IMR-90 (cell line): ENCODE measurements at regions not wholly inside any gene's neighbourhood (a gene's known extent, or its start where the extent isn't known, plus 50 kb on each side); places are given as distances from the start of the nearest gene placed in this dataset.

Source experiments
- ATAC-seq: fragments of 200-7000 bp; cut with Tn5 transposase; 2 replicates; pipeline ENCODE4 v1.9.1; 2020; ENCODE audit warnings: low read depth, mild to moderate bottlenecking, moderate library complexity
- BruUV-seq: library from RNA; stranded (reverse); fragments of 400-500 nt; replicated peaks from 2 replicates; lab custom pipeline; 2021; lab: Mats Ljungman, UMichigan
- CTCF ChIA-PET: fragments of 300-600 bp; formaldehyde crosslinking; extraction: SDS; loops from one replicate; lab custom pipeline; 2021; ENCODE audit warnings: antibody characterized with exemption; lab: Yijun Ruan, JAX
- POLR2A ChIA-PET: fragments of 300-600 bp; sonication (Branson Sonifier 250); formaldehyde crosslinking; loops from one replicate; lab custom pipeline; 2022; ENCODE audit warnings: antibody characterized with exemption; ENCODE audit not compliant: unreplicated experiment; lab: Charles Lee
- DNase-seq: peaks from one replicate; pipeline ENCODE4 v3.0.0; 2013
- H2AFZ ChIP-seq: replicated peaks from 2 replicates; pipeline ENCODE3; 2013; ENCODE audit warnings: low read length, mild to moderate bottlenecking; ENCODE audit not compliant: poor library complexity
- H2AK5ac ChIP-seq: 2 replicates; pipeline ENCODE4 v1.6.1; 2013; ENCODE audit warnings: low read depth, low read length, inconsistent platforms
- H2AK9ac ChIP-seq: replicated peaks from 2 replicates; pipeline ENCODE3; 2013; ENCODE audit warnings: mild to moderate bottlenecking, low read depth, low read length, moderate library complexity; ENCODE audit not compliant: poor library complexity
- H2BK120ac ChIP-seq: 2 replicates; pipeline ENCODE4 v1.6.1; 2013; ENCODE audit warnings: low read depth, low read length, inconsistent platforms
- H2BK15ac ChIP-seq: 3 replicates; pipeline ENCODE4 v1.6.1; 2013; ENCODE audit warnings: low read depth, low read length, inconsistent platforms
- H2BK20ac ChIP-seq: 2 replicates; pipeline ENCODE4 v1.6.1; 2013; ENCODE audit warnings: low read depth, mild to moderate bottlenecking, inconsistent platforms, low read length, moderate library complexity
- H2BK5ac ChIP-seq: 2 replicates; pipeline ENCODE4 v1.6.1; 2013; ENCODE audit warnings: mild to moderate bottlenecking, low read depth, low read length, inconsistent platforms; ENCODE audit not compliant: poor library complexity, severe bottlenecking
- H3K14ac ChIP-seq: replicated peaks from 2 replicates; pipeline ENCODE4 v1.6.1; 2013; ENCODE audit warnings: low read depth, low read length, inconsistent platforms
- H3K18ac ChIP-seq: 2 replicates; pipeline ENCODE4 v1.6.1; 2013; ENCODE audit warnings: low read depth, low read length, control low read depth
- H3K23ac ChIP-seq: 2 replicates; pipeline ENCODE4 v1.6.1; 2013; ENCODE audit warnings: low read depth, low read length, inconsistent platforms
- H3K27ac ChIP-seq: 2 replicates; pipeline ENCODE4 v1.5.1; 2013; ENCODE audit warnings: mild to moderate bottlenecking, control low read depth, low read length; ENCODE audit not compliant: insufficient read depth
- H3K27me3 ChIP-seq: 2 replicates; pipeline ENCODE4 v1.6.1; 2013; ENCODE audit warnings: low read length; ENCODE audit not compliant: control insufficient read depth, insufficient read depth
- H3K36me3 ChIP-seq: 2 replicates; pipeline ENCODE4 v1.6.1; 2013; ENCODE audit warnings: low read length, mixed read lengths; ENCODE audit not compliant: control insufficient read depth, insufficient read depth
- H3K4ac ChIP-seq: 2 replicates; pipeline ENCODE4 v1.6.1; 2013; ENCODE audit warnings: low read depth, low read length, inconsistent platforms
- H3K4me1 ChIP-seq: 2 replicates; pipeline ENCODE4 v1.6.1; 2013; ENCODE audit warnings: low read length, mixed read lengths; ENCODE audit not compliant: control insufficient read depth, insufficient read depth
- H3K4me2 ChIP-seq: 2 replicates; pipeline ENCODE4 v1.6.1; 2013; ENCODE audit warnings: low read depth, mild to moderate bottlenecking, control low read depth, low read length, moderate library complexity
- H3K4me3 ChIP-seq: 2 replicates; pipeline ENCODE4 v1.5.1; 2013; ENCODE audit warnings: low read depth, mild to moderate bottlenecking, control low read depth, low read length, moderate library complexity; ENCODE audit not compliant: insufficient read depth
- H3K56ac ChIP-seq: 2 replicates; pipeline ENCODE4 v1.6.1; 2013; ENCODE audit warnings: low read length, inconsistent platforms; ENCODE audit not compliant: insufficient read depth; ENCODE audit errors: extremely low read depth
- H3K79me1 ChIP-seq, 2 experiments: 2 replicates each; pipeline ENCODE4 v1.6.1; 2013; ENCODE audit warnings: low read length in 2 of 2, inconsistent platforms in 1 of 2, low read depth in 1 of 2
- H3K9ac ChIP-seq: 2 replicates; pipeline ENCODE4 v1.6.1; 2013; ENCODE audit warnings: low read depth, low read length, control low read depth
- H3K9me1 ChIP-seq: 2 replicates; pipeline ENCODE4 v1.6.1; 2013; ENCODE audit warnings: low read length, inconsistent platforms; ENCODE audit not compliant: insufficient read depth
- H3K9me3 ChIP-seq: 2 replicates; pipeline ENCODE4 v1.6.1; 2013; ENCODE audit warnings: low read length; ENCODE audit not compliant: control insufficient read depth, insufficient read depth
- H4K20me1 ChIP-seq: 2 replicates; pipeline ENCODE4 v1.6.1; 2013; ENCODE audit warnings: low read length, inconsistent platforms; ENCODE audit not compliant: insufficient read depth
- H4K5ac ChIP-seq: 2 replicates; pipeline ENCODE4 v1.6.1; 2013; ENCODE audit warnings: mild to moderate bottlenecking, low read depth, low read length, control low read depth
- H4K8ac ChIP-seq, 2 experiments: 2 replicates each; pipeline ENCODE4 v1.6.1; 2013; ENCODE audit warnings: low read depth in 2 of 2, low read length in 2 of 2, control low read depth in 1 of 2, inconsistent platforms in 1 of 2
- H4K91ac ChIP-seq: 2 replicates; pipeline ENCODE4 v1.6.1; 2013; ENCODE audit warnings: low read depth, low read length, inconsistent platforms; ENCODE audit not compliant: insufficient read depth
- BHLHE40 ChIP-seq: fragments of 150-350 bp; IDR thresholded peaks from 2 replicates; pipeline ENCODE4 v1.6.1; 2016; ENCODE audit warnings: mild to moderate bottlenecking, low read depth, low read length
- CEBPB ChIP-seq: IDR thresholded peaks from 2 replicates; pipeline ENCODE4 v1.6.1; 2012; ENCODE audit warnings: low read depth, low read length, improper control_type of control experiment
- CHD1 ChIP-seq: IDR thresholded peaks from 2 replicates; pipeline ENCODE4 v1.6.1; 2012; ENCODE audit warnings: low read depth, low read length, improper control_type of control experiment
- FOS ChIP-seq: fragments of 150-350 bp; IDR thresholded peaks from 2 replicates; pipeline ENCODE4 v1.6.1; 2016; ENCODE audit warnings: low read depth, low read length
- MAZ ChIP-seq: IDR thresholded peaks from 2 replicates; pipeline ENCODE4 v1.6.1; 2012; ENCODE audit warnings: low read depth, mild to moderate bottlenecking, low read length, improper control_type of control experiment, moderate library complexity, borderline replicate concordance
- MXI1 ChIP-seq: IDR thresholded peaks from 2 replicates; pipeline ENCODE4 v1.6.1; 2012; ENCODE audit warnings: low read depth, mild to moderate bottlenecking, low read length, moderate library complexity, borderline replicate concordance
- NFE2L2 ChIP-seq: fragments of 150-350 bp; IDR thresholded peaks from 2 replicates; pipeline ENCODE4 v1.6.1; 2016; ENCODE audit warnings: low read depth, mild to moderate bottlenecking, low read length
- POLR2A ChIP-seq: IDR thresholded peaks from 2 replicates; pipeline ENCODE4 v1.6.1; 2012; ENCODE audit warnings: mild to moderate bottlenecking, low read depth, low read length
- RAD21 ChIP-seq: IDR thresholded peaks from 2 replicates; pipeline ENCODE4 v1.6.1; 2012; ENCODE audit warnings: low read length, improper control_type of control experiment
- RCOR1 ChIP-seq: IDR thresholded peaks from 2 replicates; pipeline ENCODE4 v1.6.1; 2012; ENCODE audit warnings: mild to moderate bottlenecking, low read length, improper control_type of control experiment; ENCODE audit not compliant: insufficient replicate concordance
- RFX5 ChIP-seq: IDR thresholded peaks from 2 replicates; pipeline ENCODE4 v1.8.0; 2012; ENCODE audit warnings: low read depth, mild to moderate bottlenecking, low read length, moderate library complexity
- SMC3 ChIP-seq: fragments of 150-350 bp; IDR thresholded peaks from 2 replicates; pipeline ENCODE4 v1.6.1; 2016; ENCODE audit warnings: low read depth, mild to moderate bottlenecking, antibody characterized with exemption, low read length, moderate library complexity
- USF2 ChIP-seq: fragments of 150-350 bp; IDR thresholded peaks from 2 replicates; pipeline ENCODE4 v1.6.1; 2017; ENCODE audit warnings: mild to moderate bottlenecking, antibody characterized with exemption, low read length, low read depth
- dilution Hi-C: fragments of 300-500 bp; cut with HindIII; formaldehyde crosslinking; loops from one replicate; pipeline ENCODE4 v1.14.3; 2018; ENCODE audit warnings: low sequenced_read_pairs; ENCODE audit not compliant: unreplicated experiment
- in situ Hi-C: fragments of 300-500 bp; cut with MboI; formaldehyde crosslinking; loops from 3 replicates; pipeline ENCODE4 v1.14.3; 2019; ENCODE audit warnings: low sequenced_read_pairs, inconsistent platforms, mixed read lengths
- intact Hi-C: fragments of 100-400 bp; cut with micrococcal nuclease; formaldehyde crosslinking; loops from 2 replicates; pipeline ENCODE4 v1.10.0; 2022
- TF ChIP-seq, protein P1 (sequence below): conservative IDR thresholded peaks from 2 replicates; pipeline ENCODE4 v1.5.1; 2012; ENCODE audit warnings: mild to moderate bottlenecking, low read depth, low read length, improper control_type of control experiment
- TF ChIP-seq, protein P2 (sequence below): fragments of 150-350 bp; IDR thresholded peaks from 2 replicates; pipeline ENCODE4 v1.6.1; 2016; ENCODE audit warnings: low read depth, mild to moderate bottlenecking, low read length, moderate library complexity, borderline replicate concordance

GRCh38 chr10:37582237-37582636, 275.2 kb downstream of the ZNF248 start:
- no peak overlapping the region for H4K5ac ChIP-seq
- H3K4me3 ChIP-seq: no peak overlapping the region
- DNase-seq: no peak
- no peaks in the 10 kb centered on the region for H3K27me3 ChIP-seq
- no peaks in the 10 kb centered on the region for H3K4me1 ChIP-seq
- H3K9ac ChIP-seq: no peak overlapping the region
- no peak overlapping the region for H2AK9ac ChIP-seq
- H3K56ac ChIP-seq: no peak overlapping the region
- H2AFZ ChIP-seq: no peak overlapping the region
- H3K23ac ChIP-seq: no peak overlapping the region
- H4K8ac ChIP-seq: no peak overlapping the region
- POLR2A ChIA-PET: no interaction called here
- peaks cover 5% of the 10 kb centered on the region; the same call in 1 of the 2 replicates for H3K9me3 ChIP-seq
- CTCF ChIA-PET: no interaction called here
- H3K9me1 ChIP-seq: no peaks in the 10 kb centered on the region
- H3K27ac ChIP-seq: no peak overlapping the region
- no peak overlapping the region for H2BK5ac ChIP-seq
- no peaks in the 10 kb centered on the region for H4K20me1 ChIP-seq
- no peak overlapping the region for H3K18ac ChIP-seq
- no peak overlapping the region for H2BK15ac ChIP-seq
- no peak overlapping the region for H4K91ac ChIP-seq
- no peak for ATAC-seq
- no TSS peak for BruUV-seq
- intact Hi-C loops: no loop called here
- no peaks in the 10 kb centered on the region for H3K79me1 ChIP-seq
- no peak overlapping the region for H2AK5ac ChIP-seq
- H3K4me2 ChIP-seq: no peak overlapping the region
- in situ Hi-C loops: no loop called here
- H3K14ac ChIP-seq: no peak overlapping the region
- no peaks in the 10 kb centered on the region for H3K36me3 ChIP-seq
- no peak overlapping the region for H2BK120ac ChIP-seq
- dilution Hi-C loops: no loop called here
- H3K4ac ChIP-seq: no peak overlapping the region
- no peak overlapping the region for H2BK20ac ChIP-seq
- TF ChIP-seq SMC3 (no peak), RFX5 (no peak), MAZ (no peak), FOS (no peak), BHLHE40 (no peak), MXI1 (no peak), CHD1 (no peak), CEBPB (no peak), RAD21 (no peak), POLR2A (no peak), USF2 (no peak), RCOR1 (no peak), NFE2L2 (no peak)
- TF ChIP-seq, protein P1, sequence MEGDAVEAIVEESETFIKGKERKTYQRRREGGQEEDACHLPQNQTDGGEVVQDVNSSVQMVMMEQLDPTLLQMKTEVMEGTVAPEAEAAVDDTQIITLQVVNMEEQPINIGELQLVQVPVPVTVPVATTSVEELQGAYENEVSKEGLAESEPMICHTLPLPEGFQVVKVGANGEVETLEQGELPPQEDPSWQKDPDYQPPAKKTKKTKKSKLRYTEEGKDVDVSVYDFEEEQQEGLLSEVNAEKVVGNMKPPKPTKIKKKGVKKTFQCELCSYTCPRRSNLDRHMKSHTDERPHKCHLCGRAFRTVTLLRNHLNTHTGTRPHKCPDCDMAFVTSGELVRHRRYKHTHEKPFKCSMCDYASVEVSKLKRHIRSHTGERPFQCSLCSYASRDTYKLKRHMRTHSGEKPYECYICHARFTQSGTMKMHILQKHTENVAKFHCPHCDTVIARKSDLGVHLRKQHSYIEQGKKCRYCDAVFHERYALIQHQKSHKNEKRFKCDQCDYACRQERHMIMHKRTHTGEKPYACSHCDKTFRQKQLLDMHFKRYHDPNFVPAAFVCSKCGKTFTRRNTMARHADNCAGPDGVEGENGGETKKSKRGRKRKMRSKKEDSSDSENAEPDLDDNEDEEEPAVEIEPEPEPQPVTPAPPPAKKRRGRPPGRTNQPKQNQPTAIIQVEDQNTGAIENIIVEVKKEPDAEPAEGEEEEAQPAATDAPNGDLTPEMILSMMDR: no peak
- TF ChIP-seq, protein P2, sequence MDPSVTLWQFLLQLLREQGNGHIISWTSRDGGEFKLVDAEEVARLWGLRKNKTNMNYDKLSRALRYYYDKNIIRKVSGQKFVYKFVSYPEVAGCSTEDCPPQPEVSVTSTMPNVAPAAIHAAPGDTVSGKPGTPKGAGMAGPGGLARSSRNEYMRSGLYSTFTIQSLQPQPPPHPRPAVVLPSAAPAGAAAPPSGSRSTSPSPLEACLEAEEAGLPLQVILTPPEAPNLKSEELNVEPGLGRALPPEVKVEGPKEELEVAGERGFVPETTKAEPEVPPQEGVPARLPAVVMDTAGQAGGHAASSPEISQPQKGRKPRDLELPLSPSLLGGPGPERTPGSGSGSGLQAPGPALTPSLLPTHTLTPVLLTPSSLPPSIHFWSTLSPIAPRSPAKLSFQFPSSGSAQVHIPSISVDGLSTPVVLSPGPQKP: no peak
